ENCODE measurements at regions not wholly inside any gene's neighbourhood (a gene's known extent, or its start where the extent isn't known, plus 50 kb on each side); places are given as distances from the start of the nearest gene placed in this dataset.

DNA sequence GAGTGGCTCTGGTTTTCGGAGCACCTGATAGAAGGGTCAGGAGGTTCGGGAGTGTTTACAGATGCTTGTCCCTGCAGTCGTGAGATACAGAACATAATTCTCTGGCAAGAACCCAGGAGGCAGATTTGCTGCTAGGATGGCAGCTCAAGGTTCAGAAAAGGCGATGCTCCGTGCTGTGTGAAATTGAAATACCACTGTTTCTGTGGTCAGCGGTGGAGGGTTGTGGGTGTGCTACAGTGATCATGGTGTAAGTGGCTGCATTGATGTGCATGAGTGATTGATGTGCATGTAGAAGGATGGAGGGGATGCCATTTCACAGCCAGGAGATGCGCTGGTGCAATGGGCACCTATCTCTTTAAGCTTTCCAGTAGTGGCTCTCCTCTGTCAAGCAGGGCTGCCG is 322.1 kb downstream of the GALR1 start:
- intact Hi-C loops (cut with DNase I): no loop called here
- ATAC-seq: no peak
- Histone ChIP-seq H3K4me1 (no peaks in the 10 kb centered on the region), H3K36me3 (no peaks in the 10 kb centered on the region), H3K27me3 (no peaks in the 10 kb centered on the region), H3K9me3 (peaks cover 0 to 19% (median 3%) of the 10 kb centered on the region in 12 donors), H3K27ac (no peak overlapping the region), H3K4me3 (no peak overlapping the region)
- TF ChIP-seq, protein P1, sequence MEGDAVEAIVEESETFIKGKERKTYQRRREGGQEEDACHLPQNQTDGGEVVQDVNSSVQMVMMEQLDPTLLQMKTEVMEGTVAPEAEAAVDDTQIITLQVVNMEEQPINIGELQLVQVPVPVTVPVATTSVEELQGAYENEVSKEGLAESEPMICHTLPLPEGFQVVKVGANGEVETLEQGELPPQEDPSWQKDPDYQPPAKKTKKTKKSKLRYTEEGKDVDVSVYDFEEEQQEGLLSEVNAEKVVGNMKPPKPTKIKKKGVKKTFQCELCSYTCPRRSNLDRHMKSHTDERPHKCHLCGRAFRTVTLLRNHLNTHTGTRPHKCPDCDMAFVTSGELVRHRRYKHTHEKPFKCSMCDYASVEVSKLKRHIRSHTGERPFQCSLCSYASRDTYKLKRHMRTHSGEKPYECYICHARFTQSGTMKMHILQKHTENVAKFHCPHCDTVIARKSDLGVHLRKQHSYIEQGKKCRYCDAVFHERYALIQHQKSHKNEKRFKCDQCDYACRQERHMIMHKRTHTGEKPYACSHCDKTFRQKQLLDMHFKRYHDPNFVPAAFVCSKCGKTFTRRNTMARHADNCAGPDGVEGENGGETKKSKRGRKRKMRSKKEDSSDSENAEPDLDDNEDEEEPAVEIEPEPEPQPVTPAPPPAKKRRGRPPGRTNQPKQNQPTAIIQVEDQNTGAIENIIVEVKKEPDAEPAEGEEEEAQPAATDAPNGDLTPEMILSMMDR (IDR thresholded peaks at IDR 0.05): no peak
- TF ChIP-seq POLR2A (IDR thresholded peaks at IDR 0.05): no peak
- WGBS, 4 donors: 84 to 88% (median 86%) methylated on average over 8 of the region's 8 CpGs
- DNase-seq: no peak

DNA sequence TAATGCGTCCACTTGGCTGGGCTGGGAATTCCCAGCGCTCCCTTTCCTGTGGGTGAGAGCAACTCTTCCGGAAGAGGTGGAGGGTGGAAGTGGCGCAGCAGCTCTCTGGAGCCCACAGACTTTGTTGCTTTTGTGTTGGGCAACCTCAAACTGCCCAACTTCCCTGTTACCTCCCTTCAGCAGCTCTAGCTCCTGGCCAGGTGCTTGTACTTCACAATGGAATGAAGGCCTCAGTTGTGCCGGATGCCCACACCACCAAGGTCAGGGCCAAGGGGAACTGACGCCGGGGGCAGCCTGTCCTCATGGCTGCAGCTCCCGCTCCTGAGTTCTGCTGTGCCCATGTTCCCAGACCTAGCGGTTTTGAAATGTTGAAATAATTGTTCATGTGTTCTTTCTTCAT is 322.9 kb downstream of the GALR1 start:
- ATAC-seq: no peak
- peaks cover 0 to 16% (median 3%) of the 10 kb centered on the region in 12 donors for H3K9me3 ChIP-seq

DNA sequence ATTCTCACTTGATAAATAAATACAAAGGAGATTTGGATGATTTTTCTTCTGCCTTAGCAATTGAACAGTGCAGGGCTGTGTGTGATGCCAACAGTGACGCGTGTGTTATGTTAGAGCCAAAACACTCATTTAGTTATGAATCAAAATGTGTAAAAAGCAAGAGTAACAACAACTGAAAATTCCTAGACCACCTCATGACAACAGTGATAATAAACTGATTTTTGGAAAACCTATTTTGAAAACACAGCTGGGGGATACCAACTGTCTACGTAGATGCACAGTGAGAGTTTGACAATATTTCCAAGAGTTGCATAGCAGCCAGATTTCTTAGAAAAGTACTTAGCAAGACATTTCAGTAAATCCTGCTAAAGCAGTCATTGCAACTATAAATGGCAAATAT is 323.9 kb downstream of the GALR1 start:
- H3K9me3 ChIP-seq: peaks cover 0 to 12% (median 0%) of the 10 kb centered on the region in 12 donors
- H3K4me1 ChIP-seq: no peaks in the 10 kb centered on the region
- intact Hi-C loops (cut with DNase I): no loop called here
- peaks cover 0 to 4% (median 0%) of the 10 kb centered on the region in 9 donors for H3K27me3 ChIP-seq
- WGBS, 4 donors: 79 to 84% (median 82%) methylated on average over 3 of the region's 3 CpGs
- DNase-seq (no peak), ATAC-seq (no peak)
- H3K36me3 ChIP-seq: no peaks in the 10 kb centered on the region
- H3K4me3 ChIP-seq: no peak overlapping the region
- no peak overlapping the region for H3K27ac ChIP-seq
- TF ChIP-seq POLR2A (IDR thresholded peaks at IDR 0.05): no peak
- TF ChIP-seq, protein P1 (IDR thresholded peaks at IDR 0.05): no peak

More for the DNA sequence above, 322.9 kb downstream of the GALR1 start:
- 85 to 90% (median 87%) methylated on average over 8 to 9 of the region's 9 CpGs for WGBS, 4 donors
- H3K27ac ChIP-seq: no peak overlapping the region
- no peaks in the 10 kb centered on the region for H3K36me3 ChIP-seq
- no peaks in the 10 kb centered on the region for H3K4me1 ChIP-seq
- intact Hi-C loops (cut with DNase I): no loop called here
- peaks cover 0 to 4% (median 0%) of the 10 kb centered on the region in 9 donors for H3K27me3 ChIP-seq
- no peak for DNase-seq
- H3K4me3 ChIP-seq: no peak overlapping the region
- TF ChIP-seq, protein P1 (IDR thresholded peaks at IDR 0.05): no peak
- TF ChIP-seq POLR2A (IDR thresholded peaks at IDR 0.05): no peak

DNA sequence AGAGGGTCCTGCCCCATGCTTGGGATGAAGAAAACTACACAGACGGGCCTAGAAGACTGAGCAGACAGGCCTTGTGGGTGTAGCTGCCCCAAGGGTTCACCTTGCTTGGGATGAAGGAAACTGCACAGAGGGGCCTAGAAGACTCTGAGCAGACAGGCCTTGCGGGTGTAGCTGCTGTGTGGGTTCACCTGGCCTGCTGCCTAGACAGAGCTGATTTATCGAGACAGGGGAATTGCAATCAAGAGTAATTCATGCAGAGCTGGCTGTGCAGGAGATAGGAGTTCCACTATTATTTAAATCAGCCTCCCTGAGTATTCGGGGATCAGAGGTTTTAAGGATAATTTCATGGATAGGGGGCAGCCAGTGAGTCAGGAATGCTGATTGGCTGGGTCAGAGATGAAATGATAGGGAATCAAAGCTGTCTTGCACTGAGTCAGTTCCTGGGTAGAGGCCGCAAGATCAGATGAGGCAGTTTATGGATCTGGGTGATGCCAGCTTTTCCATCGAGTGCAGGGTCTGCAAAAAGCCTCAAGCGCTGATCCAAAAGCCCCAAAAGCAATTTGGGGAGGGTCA is 341.4 kb downstream of the GALR1 start:
- Histone ChIP-seq H3K27me3 (no peaks in the 10 kb centered on the region), H3K4me3 (no peak overlapping the region), H3K36me3 (no peaks in the 10 kb centered on the region), H3K9me3 (peaks cover 0 to 7% (median 0%) of the 10 kb centered on the region in 12 donors), H3K4me1 (no peaks in the 10 kb centered on the region), H3K27ac (no peak overlapping the region)
- ATAC-seq (no peak), DNase-seq (no peak)
- WGBS, 4 donors: 70 to 84% (median 78%) methylated on average over 7 of the region's 7 CpGs
- TF ChIP-seq, protein P1 (IDR thresholded peaks at IDR 0.05): no peak
- TF ChIP-seq POLR2A (IDR thresholded peaks at IDR 0.05): no peak
- intact Hi-C loops (cut with DNase I): no loop called here

All from heart left ventricle (tissue), 16 donors.